GM18505 (cell line): ENCODE measurements at regions not wholly inside any gene's neighbourhood (a gene's known extent, or its start where the extent isn't known, plus 50 kb on each side); places are given as distances from the start of the nearest gene placed in this dataset.

Experiments
- ATAC-seq: cut with Tn5 transposase; IDR thresholded peaks from one replicate; pipeline ENCODE4 v1.9.1; 2021; ENCODE audit not compliant: unreplicated experiment
- POLR2A ChIP-seq: IDR thresholded peaks from 4 replicates; pipeline ENCODE4 v1.6.1; 2011; ENCODE audit warnings: borderline replicate concordance; ENCODE audit not compliant: insufficient read depth, insufficient read length; ENCODE audit errors: extremely low read depth

GRCh38 chr3:127354761-127355160, 66.9 kb upstream of the PRR20G start:
- TF ChIP-seq POLR2A: no peak
- ATAC-seq: no peak

- no peak for ATAC-seq
- no peak for TF ChIP-seq POLR2A
Measured at GRCh38 chr3:127352612-127353011, 64.8 kb upstream of the PRR20G start.

GRCh38 chr3:127351775-127352350, 64.0 kb upstream of the PRR20G start:
- no peak for TF ChIP-seq POLR2A
- ATAC-seq: no peak

- no peak for ATAC-seq
- no peak for TF ChIP-seq POLR2A
Measured at GRCh38 chr3:127351321-127351720, 63.5 kb upstream of the PRR20G start.

- no peak for ATAC-seq
- no peak for TF ChIP-seq POLR2A
Measured at GRCh38 chr3:127350172-127351050, 62.6 kb upstream of the PRR20G start.

- TF ChIP-seq POLR2A: no peak
- no peak for ATAC-seq
Measured at GRCh38 chr3:127349501-127350171, 61.8 kb upstream of the PRR20G start.

- no peak for ATAC-seq
- TF ChIP-seq POLR2A: no peak
Measured at GRCh38 chr3:127342735-127343134, 54.9 kb upstream of the PRR20G start.

- no peak for ATAC-seq
- TF ChIP-seq POLR2A: no peak
Measured at GRCh38 chr3:127339928-127340861, 52.3 kb upstream of the PRR20G start.

- no peak for ATAC-seq
- TF ChIP-seq POLR2A: no peak
Measured at GRCh38 chr3:127339016-127339415, 51.2 kb upstream of the PRR20G start.

- no peak for ATAC-seq
- no peak for TF ChIP-seq POLR2A
Measured at GRCh38 chr3:127337911-127338531, 50.2 kb upstream of the PRR20G start.
